IMR-90 (cell line): ENCODE measurements at regions not wholly inside any gene's neighbourhood (a gene's known extent, or its start where the extent isn't known, plus 50 kb on each side); places are given as distances from the start of the nearest gene placed in this dataset.

ENCODE experiments used
- BHLHE40 ChIP-seq: fragments of 150-350 bp; IDR thresholded peaks from 2 replicates; pipeline ENCODE4 v1.6.1; 2016; ENCODE audit warnings: mild to moderate bottlenecking, low read depth, low read length
- CTCF ChIP-seq: conservative IDR thresholded peaks from 2 replicates; pipeline ENCODE4 v1.5.1; 2012; ENCODE audit warnings: mild to moderate bottlenecking, low read depth, low read length, improper control_type of control experiment
- ELK1 ChIP-seq: fragments of 150-350 bp; IDR thresholded peaks from 2 replicates; pipeline ENCODE4 v1.6.1; 2016; ENCODE audit warnings: low read depth, mild to moderate bottlenecking, low read length, moderate library complexity, borderline replicate concordance
- MAZ ChIP-seq: IDR thresholded peaks from 2 replicates; pipeline ENCODE4 v1.6.1; 2012; ENCODE audit warnings: low read depth, mild to moderate bottlenecking, low read length, improper control_type of control experiment, moderate library complexity, borderline replicate concordance
- POLR2A ChIP-seq: IDR thresholded peaks from 2 replicates; pipeline ENCODE4 v1.6.1; 2012; ENCODE audit warnings: mild to moderate bottlenecking, low read depth, low read length
- RAD21 ChIP-seq: IDR thresholded peaks from 2 replicates; pipeline ENCODE4 v1.6.1; 2012; ENCODE audit warnings: low read length, improper control_type of control experiment
- RCOR1 ChIP-seq: IDR thresholded peaks from 2 replicates; pipeline ENCODE4 v1.6.1; 2012; ENCODE audit warnings: mild to moderate bottlenecking, low read length, improper control_type of control experiment; ENCODE audit not compliant: insufficient replicate concordance
- RFX5 ChIP-seq: IDR thresholded peaks from 2 replicates; pipeline ENCODE4 v1.8.0; 2012; ENCODE audit warnings: low read depth, mild to moderate bottlenecking, low read length, moderate library complexity
- USF2 ChIP-seq: fragments of 150-350 bp; IDR thresholded peaks from 2 replicates; pipeline ENCODE4 v1.6.1; 2017; ENCODE audit warnings: mild to moderate bottlenecking, antibody characterized with exemption, low read length, low read depth

GRCh38 chr4:3634894-3635820, 102.9 kb upstream of the LRPAP1 start:
- no peak for TF ChIP-seq CTCF
- no peak for TF ChIP-seq RCOR1
- no peak for TF ChIP-seq ELK1
- no peak for TF ChIP-seq POLR2A
- TF ChIP-seq RFX5: no peak
- TF ChIP-seq RAD21: no peak
- TF ChIP-seq MAZ: no peak
- no peak for TF ChIP-seq USF2
- TF ChIP-seq BHLHE40: no peak
